ENCODE measurements at regions not wholly inside any gene's neighbourhood (a gene's known extent, or its start where the extent isn't known, plus 50 kb on each side); places are given as distances from the start of the nearest gene placed in this dataset.
A peak's percentile ranks its signal among the peaks of the same experiment; 100 is the strongest.
"Not testable (repeated sequence)": the region's sequence is repeated elsewhere in the genome, so short reads cannot be mapped to it uniquely, and the experiment has no call there.

- no peak for DNase-seq (ENCODE audit: low read depth)
- H3K4me3 ChIP-seq (ENCODE audit: low read depth, low read length) = no peak overlapping the region
- no peak for TF ChIP-seq CTCF (IDR thresholded peaks at IDR 0.05; ENCODE audit: insufficient read depth, low read depth, low read length)
Observed at GRCh38 chr2:235421618-235422017, 72.2 kb upstream of the AGAP1 start.

GRCh38 chr2:235430366-235431083, 63.3 kb upstream of the AGAP1 start:
- TF ChIP-seq CTCF (IDR thresholded peaks at IDR 0.05; ENCODE audit: insufficient read depth, low read depth, low read length) = no peak
- H3K4me3 ChIP-seq (ENCODE audit: low read depth, low read length) = no peak overlapping the region
- DNase-seq (ENCODE audit: low read depth) = no peak

- TF ChIP-seq CTCF (IDR thresholded peaks at IDR 0.05; ENCODE audit: insufficient read depth, low read depth, low read length) = no peak
- no peak for DNase-seq (ENCODE audit: low read depth)
- H3K4me3 ChIP-seq (ENCODE audit: low read depth, low read length) = no peak overlapping the region
Observed at GRCh38 chr2:235432741-235433520, 60.9 kb upstream of the AGAP1 start.

- no peak overlapping the region for H3K4me3 ChIP-seq (ENCODE audit: low read depth, low read length)
- no peak for TF ChIP-seq CTCF (IDR thresholded peaks at IDR 0.05; ENCODE audit: insufficient read depth, low read depth, low read length)
- peak; percentile 27 for DNase-seq (ENCODE audit: low read depth)
Observed at GRCh38 chr2:235433860-235434259, 60.0 kb upstream of the AGAP1 start.

GRCh38 chr2:235439959-235440662, 53.7 kb upstream of the AGAP1 start:
- no peak for TF ChIP-seq CTCF (IDR thresholded peaks at IDR 0.05; ENCODE audit: insufficient read depth, low read depth, low read length)

GRCh38 chr2:235443580-235443979, 50.3 kb upstream of the AGAP1 start:
- not testable (repeated sequence) for DNase-seq (ENCODE audit: low read depth)

More at GRCh38 chr2:235439959-235440662, 53.7 kb upstream of the AGAP1 start:
- DNase-seq (ENCODE audit: low read depth) = no peak
- no peak overlapping the region for H3K4me3 ChIP-seq (ENCODE audit: low read depth, low read length)

More at GRCh38 chr2:235443580-235443979, 50.3 kb upstream of the AGAP1 start:
- H3K4me3 ChIP-seq (ENCODE audit: low read depth, low read length) = not testable (repeated sequence)
